Endothelial cell of umbilical vein (primary cell): ENCODE measurements at regions not wholly inside any gene's neighbourhood (a gene's known extent, or its start where the extent isn't known, plus 50 kb on each side); places are given as distances from the start of the nearest gene placed in this dataset.

Experiments used
- BruUV-seq: library from RNA; stranded (reverse); fragments of 400-500 nt; replicated peaks from 2 replicates; lab custom pipeline; 2021; lab: Mats Ljungman, UMichigan
- CTCF ChIA-PET: fragments of 300-600, 350-600 bp; sonication (Branson Sonifier 250); formaldehyde crosslinking; loops from one replicate; lab custom pipeline; 2021; ENCODE audit warnings: antibody characterized with exemption, inconsistent platforms; lab: Charles Lee
- POLR2A ChIA-PET: fragments of 300-600, 350-600 bp; sonication (Branson Sonifier 250); formaldehyde crosslinking; loops from one replicate; lab custom pipeline; 2021; ENCODE audit warnings: antibody characterized with exemption, inconsistent platforms; lab: Charles Lee
- DNase-seq: peaks from one replicate; pipeline ENCODE4 v3.0.0-alpha.2; 2011; ENCODE audit warnings: low read depth, low spot score
- FAIRE-seq: peaks from 2 replicates; lab custom pipeline; 2011; peaks lifted over from hg19 to GRCh38; lab: Jason Lieb, UNC
- H2AFZ ChIP-seq: 2 replicates; pipeline ENCODE4 v1.6.0; 2012; ENCODE audit warnings: low read depth, low read length, control low read depth, inconsistent platforms
- H3K27ac ChIP-seq: 2 replicates; pipeline ENCODE4 v1.5.1; 2011; ENCODE audit warnings: low read depth, mild to moderate bottlenecking, control low read depth, low read length, moderate library complexity; ENCODE audit not compliant: insufficient read depth
- H3K27me3 ChIP-seq, 2 experiments: 2 replicates each; pipeline versions ENCODE4 v1.6.0 to v1.6.1; 2011; ENCODE audit warnings: low read length in 2 of 2, mixed read lengths in 1 of 2; ENCODE audit not compliant: control insufficient read depth in 2 of 2, insufficient read depth in 2 of 2
- H3K36me3 ChIP-seq, 2 experiments: 2 replicates in 1 of 2; 3 replicates in 1 of 2; pipeline ENCODE4 v1.5.1; 2011; ENCODE audit warnings: low read length in 2 of 2, mild to moderate bottlenecking in 1 of 2, moderate library complexity in 1 of 2; ENCODE audit not compliant: control insufficient read depth in 2 of 2, insufficient read depth in 2 of 2; ENCODE audit errors: extremely low read depth in 1 of 2
- H3K4me1 ChIP-seq: 3 replicates; pipeline ENCODE4 v1.5.1; 2011; ENCODE audit warnings: mild to moderate bottlenecking, low read length; ENCODE audit not compliant: control insufficient read depth, insufficient read depth; ENCODE audit errors: extremely low read depth
- H3K4me2 ChIP-seq: 2 replicates; pipeline ENCODE4 v1.6.1; 2011; ENCODE audit warnings: low read length, control low read depth, mixed read lengths; ENCODE audit not compliant: insufficient read depth
- H3K4me3 ChIP-seq, 3 experiments: fragments of 200-600 bp in 1 of 3; sonication (generic), shearing (Covaris generic) in 1 of 3; replicated peaks in 1 of 3; 2 replicates each; pipeline ENCODE4 v1.5.1; 2011 to 2016; ENCODE audit warnings: control low read depth in 3 of 3, low read length in 3 of 3, mild to moderate bottlenecking in 2 of 3, inconsistent platforms in 1 of 3, low read depth in 1 of 3, moderate library complexity in 1 of 3; ENCODE audit not compliant: insufficient read depth in 1 of 3
- H3K79me2 ChIP-seq: 2 replicates; pipeline ENCODE4 v1.6.0; 2012; ENCODE audit warnings: low read length, inconsistent platforms; ENCODE audit not compliant: control insufficient read depth, insufficient read depth
- H3K9ac ChIP-seq: replicated peaks from 2 replicates; pipeline ENCODE3; 2011; ENCODE audit warnings: low read length, control low read depth; ENCODE audit not compliant: insufficient read depth; ENCODE audit errors: extremely low read depth
- H3K9me1 ChIP-seq: replicated peaks from 3 replicates; pipeline ENCODE4 v1.6.0; 2011; ENCODE audit warnings: mild to moderate bottlenecking, low read length; ENCODE audit not compliant: control insufficient read depth, insufficient read depth; ENCODE audit errors: extremely low read depth
- H3K9me3 ChIP-seq: replicated peaks from 2 replicates; pipeline ENCODE4 v1.5.1; 2012; ENCODE audit warnings: low read length, inconsistent platforms; ENCODE audit not compliant: control insufficient read depth, insufficient read depth
- H4K20me1 ChIP-seq: replicated peaks from 2 replicates; pipeline ENCODE3; 2011; ENCODE audit warnings: mild to moderate bottlenecking, low read length; ENCODE audit not compliant: control insufficient read depth, insufficient read depth; ENCODE audit errors: extremely low read depth
- CTCF ChIP-seq, 2 donors: IDR thresholded peaks; 1 replicate in 1 of 2; 2 replicates in 1 of 2; pipeline ENCODE4 v1.5.1; 2011; ENCODE audit warnings: low read length in 2 of 2, mild to moderate bottlenecking in 2 of 2, moderate library complexity in 2 of 2, control low read depth in 1 of 2, inconsistent platforms in 1 of 2, low read depth in 1 of 2; ENCODE audit not compliant: insufficient read depth in 1 of 2; ENCODE audit errors: extremely low read depth in 1 of 2
- EZH2 ChIP-seq: IDR thresholded peaks from 2 replicates; pipeline ENCODE4 v1.6.1; 2012; ENCODE audit warnings: borderline replicate concordance, low read depth, mild to moderate bottlenecking, moderate library complexity, low read length, inconsistent platforms; ENCODE audit not compliant: severe bottlenecking
- FOS ChIP-seq: IDR thresholded peaks from 2 replicates; pipeline ENCODE4 v1.6.1; 2011; ENCODE audit warnings: mild to moderate bottlenecking, low read length, moderate library complexity, borderline replicate concordance; ENCODE audit not compliant: insufficient read depth
- GATA2 ChIP-seq: IDR thresholded peaks from 2 replicates; pipeline ENCODE4 v1.7.0; 2011; ENCODE audit warnings: low read depth, mild to moderate bottlenecking, moderate library complexity, mixed read lengths, low read length; ENCODE audit not compliant: insufficient read length, insufficient read depth
- JUN ChIP-seq: IDR thresholded peaks from 2 replicates; pipeline ENCODE4 v1.6.1; 2011; ENCODE audit warnings: borderline replicate concordance, low read depth; ENCODE audit not compliant: insufficient read length, insufficient read depth
- POLR2A ChIP-seq: IDR thresholded peaks from 2 replicates; pipeline ENCODE4 v1.6.1; 2012; ENCODE audit warnings: low read depth, mild to moderate bottlenecking, control low read depth, low read length
- POLR2AphosphoS5 ChIP-seq: IDR thresholded peaks from 2 replicates; pipeline ENCODE4 v1.6.1; 2012; ENCODE audit warnings: low read depth, mild to moderate bottlenecking, control low read depth, low read length, moderate library complexity; ENCODE audit not compliant: insufficient read depth
- dilution Hi-C: fragments of 300-500 bp; cut with MboI; formaldehyde crosslinking; loops from one replicate; pipeline ENCODE4 v1.15.0; 2019; ENCODE audit warnings: low sequenced_read_pairs; ENCODE audit not compliant: extremely low pct_ligation_motif_present
- intact Hi-C: fragments of 100-400 bp; cut with micrococcal nuclease; formaldehyde crosslinking; loops from one replicate; pipeline ENCODE4 v1.10.0; 2022
- TF ChIP-seq, protein P1 (sequence below): IDR thresholded peaks from 2 replicates; pipeline ENCODE4 v1.6.1; 2011; ENCODE audit not compliant: insufficient read depth, insufficient read length

DNA sequence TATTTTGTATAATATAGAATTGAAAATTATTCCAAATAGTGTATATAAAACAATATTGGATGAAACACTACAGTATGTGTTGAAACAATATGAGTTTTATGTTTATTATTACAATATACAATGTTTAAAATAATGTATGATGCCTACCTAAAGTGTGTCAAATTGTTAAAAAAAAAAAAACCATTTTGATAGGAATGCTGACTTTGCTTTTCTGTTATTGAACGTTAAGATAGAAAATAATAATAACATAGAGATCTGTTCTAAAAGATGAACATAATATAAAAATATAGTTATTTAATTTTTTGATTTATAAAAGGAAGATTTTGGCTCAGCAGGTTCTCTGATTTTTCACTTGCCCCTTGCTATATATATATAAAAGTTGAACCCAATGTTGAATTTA lies 474.6 kb upstream of the ATXN8OS start:
- CTCF ChIA-PET, result no interaction called here
- intact Hi-C loops, result no loop called here

GRCh38 chr13:69623973-69624372 lies 483.7 kb upstream of the ATXN8OS start:
- CTCF ChIA-PET, result no interaction called here
- dilution Hi-C loops, result no loop called here

More for the DNA sequence above, 474.6 kb upstream of the ATXN8OS start:
- Histone ChIP-seq H3K4me3 (no peak overlapping the region), H3K79me2 (no peaks in the 10 kb centered on the region), H4K20me1 (no peaks in the 10 kb centered on the region), H3K9ac (no peak overlapping the region), H3K4me2 (no peak overlapping the region), H3K27ac (no peak overlapping the region), H3K9me3 (no peaks in the 10 kb centered on the region), H2AFZ (no peak overlapping the region), H3K36me3 (no peaks in the 10 kb centered on the region), H3K4me1 (no peaks in the 10 kb centered on the region), H3K27me3 (no peaks in the 10 kb centered on the region), H3K9me1 (no peaks in the 10 kb centered on the region)
- FAIRE-seq (no peak), DNase-seq (no peak)
- no TSS peak for BruUV-seq
- TF ChIP-seq POLR2A (no peak), JUN (no peak), EZH2 (no peak), POLR2AphosphoS5 (no peak)
- dilution Hi-C loops, result no loop called here
- POLR2A ChIA-PET, result no interaction called here

More at GRCh38 chr13:69623973-69624372, 483.7 kb upstream of the ATXN8OS start:
- TF ChIP-seq FOS (no peak), GATA2 (no peak), EZH2 (no peak), POLR2A (no peak), CTCF (IDR thresholded peaks at IDR 0.05; ENCODE audit: extremely low read depth in 1 of 2, insufficient read depth in 1 of 2, low read depth in 1 of 2, low read length in 2 of 2) (no peak), POLR2AphosphoS5 (no peak)
- TF ChIP-seq, protein P1, sequence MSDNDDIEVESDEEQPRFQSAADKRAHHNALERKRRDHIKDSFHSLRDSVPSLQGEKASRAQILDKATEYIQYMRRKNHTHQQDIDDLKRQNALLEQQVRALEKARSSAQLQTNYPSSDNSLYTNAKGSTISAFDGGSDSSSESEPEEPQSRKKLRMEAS, result no peak
- H3K27me3 ChIP-seq, result no peaks in the 10 kb centered on the region
- no TSS peak for BruUV-seq
- H3K4me1 ChIP-seq, result no peaks in the 10 kb centered on the region
- no peak overlapping the region for H2AFZ ChIP-seq
- no peaks in the 10 kb centered on the region for H3K36me3 ChIP-seq
- H3K27ac ChIP-seq, result no peak overlapping the region
- intact Hi-C loops, result no loop called here
- POLR2A ChIA-PET, result no interaction called here
- FAIRE-seq, result no peak
- H3K9ac ChIP-seq, result no peak overlapping the region
- H3K79me2 ChIP-seq, result no peaks in the 10 kb centered on the region
- no peak overlapping the region for H3K4me2 ChIP-seq
- H4K20me1 ChIP-seq, result no peaks in the 10 kb centered on the region
- DNase-seq, result no peak
- no peaks in the 10 kb centered on the region for H3K9me1 ChIP-seq
- H3K9me3 ChIP-seq, result peaks cover 3% of the 10 kb centered on the region
- no peak overlapping the region for H3K4me3 ChIP-seq
